ENCODE measurements at regions not wholly inside any gene's neighbourhood (a gene's known extent, or its start where the extent isn't known, plus 50 kb on each side); places are given as distances from the start of the nearest gene placed in this dataset.

DNA sequence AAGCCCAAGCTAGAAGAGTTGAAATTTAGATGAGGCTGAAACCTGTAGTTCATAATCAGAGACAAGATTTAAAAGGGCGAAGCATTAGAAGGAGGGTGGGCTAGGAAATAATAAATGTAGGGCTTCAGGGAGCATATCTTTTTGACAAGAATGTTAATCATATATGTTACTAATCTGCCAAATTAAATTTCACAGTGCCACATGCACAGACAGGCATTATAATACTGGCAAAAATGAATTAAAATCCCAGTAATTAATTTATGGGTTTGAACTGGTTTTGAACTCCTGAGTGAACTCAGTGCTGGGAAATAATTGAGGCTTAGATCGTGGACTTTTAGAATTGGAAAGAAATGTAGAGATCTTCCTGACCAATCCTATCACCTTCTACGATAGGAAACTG lies 383.5 kb upstream of the IL12A start:
- Histone ChIP-seq H3K36me3 (replicated peaks; ENCODE audit: insufficient read depth, low read depth) (no peaks in the 10 kb centered on the region), H3K4me1 (ENCODE audit: insufficient read depth) (no peaks in the 10 kb centered on the region), H3K4me3 (no peak overlapping the region), H3K9me3 (ENCODE audit: low read depth) (peaks cover under 1% of the 10 kb centered on the region), H3K9me2 (replicated peaks; ENCODE audit: insufficient read depth) (no peaks in the 10 kb centered on the region), H3K27me3 (no peaks in the 10 kb centered on the region), H3K4me2 (no peak overlapping the region), H4K20me1 (ENCODE audit: insufficient read depth, poor library complexity, severe bottlenecking) (no peaks in the 10 kb centered on the region), H2AFZ (no peak overlapping the region), H3K79me2 (no peaks in the 10 kb centered on the region), H3K27ac (no peak overlapping the region)
- no peak for DNase-seq (ENCODE audit: low spot score)
- 84% methylated on average over 3 of the region's 3 CpGs for WGBS (ENCODE audit: low lambda C conversion rate, missing lambda C conversion rate)
- no peak for TF ChIP-seq EZH2phosphoT487 (IDR thresholded peaks at IDR 0.05; ENCODE audit: low read depth, severe bottlenecking, unreplicated experiment)
- no peak for TF ChIP-seq EZH2 (IDR thresholded peaks at IDR 0.05; ENCODE audit: borderline replicate concordance)
- TF ChIP-seq, protein P1, sequence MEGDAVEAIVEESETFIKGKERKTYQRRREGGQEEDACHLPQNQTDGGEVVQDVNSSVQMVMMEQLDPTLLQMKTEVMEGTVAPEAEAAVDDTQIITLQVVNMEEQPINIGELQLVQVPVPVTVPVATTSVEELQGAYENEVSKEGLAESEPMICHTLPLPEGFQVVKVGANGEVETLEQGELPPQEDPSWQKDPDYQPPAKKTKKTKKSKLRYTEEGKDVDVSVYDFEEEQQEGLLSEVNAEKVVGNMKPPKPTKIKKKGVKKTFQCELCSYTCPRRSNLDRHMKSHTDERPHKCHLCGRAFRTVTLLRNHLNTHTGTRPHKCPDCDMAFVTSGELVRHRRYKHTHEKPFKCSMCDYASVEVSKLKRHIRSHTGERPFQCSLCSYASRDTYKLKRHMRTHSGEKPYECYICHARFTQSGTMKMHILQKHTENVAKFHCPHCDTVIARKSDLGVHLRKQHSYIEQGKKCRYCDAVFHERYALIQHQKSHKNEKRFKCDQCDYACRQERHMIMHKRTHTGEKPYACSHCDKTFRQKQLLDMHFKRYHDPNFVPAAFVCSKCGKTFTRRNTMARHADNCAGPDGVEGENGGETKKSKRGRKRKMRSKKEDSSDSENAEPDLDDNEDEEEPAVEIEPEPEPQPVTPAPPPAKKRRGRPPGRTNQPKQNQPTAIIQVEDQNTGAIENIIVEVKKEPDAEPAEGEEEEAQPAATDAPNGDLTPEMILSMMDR (IDR thresholded peaks at IDR 0.05; ENCODE audit: poor library complexity): no peak

DNA sequence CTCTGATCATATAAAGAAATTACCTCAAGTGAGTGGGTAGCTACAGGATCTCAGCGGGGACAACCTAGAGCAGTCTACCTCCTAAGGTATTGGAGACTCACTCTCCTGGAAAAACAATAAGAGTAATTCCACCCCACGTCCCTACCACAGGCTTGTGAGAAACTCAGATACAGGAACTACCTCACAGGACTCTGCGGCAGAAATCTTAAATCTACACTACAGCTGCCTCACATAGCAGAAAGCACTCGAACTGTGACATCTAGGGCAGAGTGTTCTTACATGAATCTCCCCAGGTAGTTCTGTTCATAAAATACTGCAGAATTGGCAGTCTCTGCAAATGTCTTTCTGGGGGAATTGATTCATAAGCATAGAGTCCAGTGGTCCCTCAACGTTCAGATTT lies 382.9 kb upstream of the IL12A start:
- no peaks in the 10 kb centered on the region for H3K79me2 ChIP-seq
- no peak overlapping the region for H3K27ac ChIP-seq
- WGBS (ENCODE audit: low lambda C conversion rate, missing lambda C conversion rate): 81% methylated on average over 5 of the region's 5 CpGs
- H4K20me1 ChIP-seq (ENCODE audit: insufficient read depth, poor library complexity, severe bottlenecking): no peaks in the 10 kb centered on the region
- H3K4me2 ChIP-seq: no peak overlapping the region
- no peaks in the 10 kb centered on the region for H3K36me3 ChIP-seq (replicated peaks; ENCODE audit: insufficient read depth, low read depth)
- H3K27me3 ChIP-seq: no peaks in the 10 kb centered on the region
- TF ChIP-seq EZH2phosphoT487 (IDR thresholded peaks at IDR 0.05; ENCODE audit: low read depth, severe bottlenecking, unreplicated experiment) (no peak), EZH2 (IDR thresholded peaks at IDR 0.05; ENCODE audit: borderline replicate concordance) (no peak)
- TF ChIP-seq, protein P1 (IDR thresholded peaks at IDR 0.05; ENCODE audit: poor library complexity): no peak
- no peak for DNase-seq (ENCODE audit: low spot score)
- H2AFZ ChIP-seq: no peak overlapping the region
- H3K9me3 ChIP-seq (ENCODE audit: low read depth): no peaks in the 10 kb centered on the region
- H3K9me2 ChIP-seq (replicated peaks; ENCODE audit: insufficient read depth): no peaks in the 10 kb centered on the region
- H3K4me1 ChIP-seq (ENCODE audit: insufficient read depth): no peaks in the 10 kb centered on the region
- no peak overlapping the region for H3K4me3 ChIP-seq

DNA sequence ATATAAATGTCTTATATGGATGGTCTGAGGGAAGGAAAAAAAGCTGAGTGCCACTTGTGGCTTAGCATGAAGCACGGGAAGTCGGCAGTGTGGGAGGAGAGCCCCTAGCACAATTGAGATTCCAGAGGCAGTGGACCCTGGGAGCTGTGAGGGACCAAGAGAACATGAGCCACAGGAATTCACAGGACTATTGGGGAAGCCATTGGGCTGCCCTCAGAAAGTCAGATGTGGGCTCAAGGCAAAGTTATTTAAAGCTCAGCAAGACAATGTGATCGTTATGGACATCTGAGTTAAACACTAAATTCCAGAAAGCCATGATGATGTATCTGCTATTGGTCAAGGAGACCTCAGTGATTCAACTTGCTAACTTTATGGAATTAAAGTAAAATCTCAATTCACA lies 380.8 kb upstream of the IL12A start:
- H3K4me3 ChIP-seq: no peak overlapping the region
- no peaks in the 10 kb centered on the region for H3K36me3 ChIP-seq (replicated peaks; ENCODE audit: insufficient read depth, low read depth)
- H2AFZ ChIP-seq: no peak overlapping the region
- H3K9me2 ChIP-seq (replicated peaks; ENCODE audit: insufficient read depth): no peaks in the 10 kb centered on the region
- no peaks in the 10 kb centered on the region for H3K79me2 ChIP-seq
- TF ChIP-seq EZH2 (IDR thresholded peaks at IDR 0.05; ENCODE audit: borderline replicate concordance) (no peak), EZH2phosphoT487 (IDR thresholded peaks at IDR 0.05; ENCODE audit: low read depth, severe bottlenecking, unreplicated experiment) (no peak)
- TF ChIP-seq, protein P1 (IDR thresholded peaks at IDR 0.05; ENCODE audit: poor library complexity): no peak
- H3K4me1 ChIP-seq (ENCODE audit: insufficient read depth): no peaks in the 10 kb centered on the region
- no peak overlapping the region for H3K27ac ChIP-seq
- no peak overlapping the region for H3K4me2 ChIP-seq
- no peaks in the 10 kb centered on the region for H4K20me1 ChIP-seq (ENCODE audit: insufficient read depth, poor library complexity, severe bottlenecking)
- no peaks in the 10 kb centered on the region for H3K9me3 ChIP-seq (ENCODE audit: low read depth)
- no peaks in the 10 kb centered on the region for H3K27me3 ChIP-seq
- DNase-seq (ENCODE audit: low spot score): no peak
- 86% methylated on average over 3 of the region's 3 CpGs for WGBS (ENCODE audit: low lambda C conversion rate, missing lambda C conversion rate)

DNA sequence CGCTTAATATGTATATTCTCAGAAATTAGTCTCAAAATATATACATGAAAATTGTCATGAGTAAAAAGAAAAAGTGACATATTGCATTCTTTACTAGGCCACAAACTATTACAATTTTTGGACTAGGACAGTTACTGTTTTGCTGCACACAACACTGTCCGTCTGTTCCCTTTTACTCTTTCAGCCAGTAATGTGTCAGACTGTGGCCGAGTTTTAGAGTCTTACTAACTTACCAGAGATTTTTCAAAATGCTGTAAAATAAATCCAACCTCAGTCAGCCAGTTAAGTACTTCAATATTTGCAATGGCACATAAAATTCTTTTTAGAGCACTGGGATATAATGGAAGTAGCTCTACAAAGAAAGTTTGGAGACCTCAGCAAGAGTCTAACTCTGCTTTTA lies 380.3 kb upstream of the IL12A start:
- Histone ChIP-seq H3K9me2 (replicated peaks; ENCODE audit: insufficient read depth) (no peaks in the 10 kb centered on the region), H3K27ac (no peak overlapping the region), H3K4me1 (ENCODE audit: insufficient read depth) (no peaks in the 10 kb centered on the region), H3K36me3 (replicated peaks; ENCODE audit: insufficient read depth, low read depth) (no peaks in the 10 kb centered on the region), H3K27me3 (no peaks in the 10 kb centered on the region), H4K20me1 (ENCODE audit: insufficient read depth, poor library complexity, severe bottlenecking) (no peaks in the 10 kb centered on the region), H2AFZ (no peak overlapping the region), H3K4me3 (no peak overlapping the region), H3K79me2 (no peaks in the 10 kb centered on the region), H3K9me3 (ENCODE audit: low read depth) (no peaks in the 10 kb centered on the region), H3K4me2 (no peak overlapping the region)
- WGBS (ENCODE audit: low lambda C conversion rate, missing lambda C conversion rate): 78% methylated on average over 3 of the region's 3 CpGs
- DNase-seq (ENCODE audit: low spot score): no peak
- TF ChIP-seq EZH2phosphoT487 (IDR thresholded peaks at IDR 0.05; ENCODE audit: low read depth, severe bottlenecking, unreplicated experiment): no peak
- TF ChIP-seq, protein P1 (IDR thresholded peaks at IDR 0.05; ENCODE audit: poor library complexity): no peak
- TF ChIP-seq EZH2 (IDR thresholded peaks at IDR 0.05; ENCODE audit: borderline replicate concordance): no peak

Measured in hepatocyte (in vitro differentiated cells).